IMR-90 (cell line): ENCODE measurements at regions not wholly inside any gene's neighbourhood (a gene's known extent, or its start where the extent isn't known, plus 50 kb on each side); places are given as distances from the start of the nearest gene placed in this dataset.

ENCODE experiments used
- CEBPB ChIP-seq: IDR thresholded peaks from 2 replicates; pipeline ENCODE4 v1.6.1; 2012; ENCODE audit warnings: low read depth, low read length, improper control_type of control experiment
- CHD1 ChIP-seq: IDR thresholded peaks from 2 replicates; pipeline ENCODE4 v1.6.1; 2012; ENCODE audit warnings: low read depth, low read length, improper control_type of control experiment
- CTCF ChIP-seq: conservative IDR thresholded peaks from 2 replicates; pipeline ENCODE4 v1.5.1; 2012; ENCODE audit warnings: mild to moderate bottlenecking, low read depth, low read length, improper control_type of control experiment
- ELK1 ChIP-seq: fragments of 150-350 bp; IDR thresholded peaks from 2 replicates; pipeline ENCODE4 v1.6.1; 2016; ENCODE audit warnings: low read depth, mild to moderate bottlenecking, low read length, moderate library complexity, borderline replicate concordance
- FOS ChIP-seq: fragments of 150-350 bp; IDR thresholded peaks from 2 replicates; pipeline ENCODE4 v1.6.1; 2016; ENCODE audit warnings: low read depth, low read length
- MAFK ChIP-seq: IDR thresholded peaks from 2 replicates; pipeline ENCODE4 v1.6.1; 2012; ENCODE audit warnings: low read depth, low read length, improper control_type of control experiment
- MAZ ChIP-seq: IDR thresholded peaks from 2 replicates; pipeline ENCODE4 v1.6.1; 2012; ENCODE audit warnings: low read depth, mild to moderate bottlenecking, low read length, improper control_type of control experiment, moderate library complexity, borderline replicate concordance
- MXI1 ChIP-seq: IDR thresholded peaks from 2 replicates; pipeline ENCODE4 v1.6.1; 2012; ENCODE audit warnings: low read depth, mild to moderate bottlenecking, low read length, moderate library complexity, borderline replicate concordance
- POLR2A ChIP-seq: IDR thresholded peaks from 2 replicates; pipeline ENCODE4 v1.6.1; 2012; ENCODE audit warnings: mild to moderate bottlenecking, low read depth, low read length
- RAD21 ChIP-seq: IDR thresholded peaks from 2 replicates; pipeline ENCODE4 v1.6.1; 2012; ENCODE audit warnings: low read length, improper control_type of control experiment
- SMC3 ChIP-seq: fragments of 150-350 bp; IDR thresholded peaks from 2 replicates; pipeline ENCODE4 v1.6.1; 2016; ENCODE audit warnings: low read depth, mild to moderate bottlenecking, antibody characterized with exemption, low read length, moderate library complexity
- USF2 ChIP-seq: fragments of 150-350 bp; IDR thresholded peaks from 2 replicates; pipeline ENCODE4 v1.6.1; 2017; ENCODE audit warnings: mild to moderate bottlenecking, antibody characterized with exemption, low read length, low read depth

GRCh38 chr2:241964133-241964532, 94.6 kb downstream of the RTP5 start:
- no peak for TF ChIP-seq MAFK
- TF ChIP-seq CTCF = no peak
- no peak for TF ChIP-seq POLR2A
- TF ChIP-seq CEBPB = no peak
- TF ChIP-seq FOS = no peak
- no peak for TF ChIP-seq MAZ
- no peak for TF ChIP-seq USF2
- TF ChIP-seq SMC3 = no peak
- no peak for TF ChIP-seq MXI1
- TF ChIP-seq ELK1 = no peak
- no peak for TF ChIP-seq CHD1
- TF ChIP-seq RAD21 = no peak
